Heart left ventricle (tissue), 16 donors: ENCODE measurements at regions not wholly inside any gene's neighbourhood (a gene's known extent, or its start where the extent isn't known, plus 50 kb on each side); places are given as distances from the start of the nearest gene placed in this dataset.
A peak's percentile ranks its signal among the peaks of the same experiment; 100 is the strongest.

Source experiments
- ATAC-seq, 4 donors: fragments of 200-7000 bp; cut with Tn5 transposase; one replicate each; pipeline ENCODE4 v1.9.1; 2020 to 2022; ENCODE audit warnings: moderate library complexity in 4 of 4, mild to moderate bottlenecking in 3 of 4, moderate number of reproducible peaks in 1 of 4
- DNase-seq, 5 donors: peaks; one replicate each; pipeline ENCODE4 v3.0.0-alpha.2; 2020
- H3K27ac ChIP-seq, 12 donors: fragments of 200-600 bp; sonication (generic) in 4 of 12; one replicate each; pipeline versions ENCODE4 v1.5.0 to v1.8.0; 2016 to 2022; ENCODE audit warnings: mild to moderate bottlenecking in 2 of 12
- H3K27me3 ChIP-seq, 9 donors: fragments of 200-600 bp; sonication (generic) in 2 of 9; one replicate each; pipeline versions ENCODE4 v1.5.1 to v1.8.0; 2016 to 2022; ENCODE audit warnings: mild to moderate bottlenecking in 3 of 9
- H3K36me3 ChIP-seq, 9 donors: fragments of 200-600 bp; sonication (generic) in 2 of 9; one replicate each; pipeline versions ENCODE4 v1.5.0 to v1.8.0; 2018 to 2022; ENCODE audit warnings: mild to moderate bottlenecking in 2 of 9
- H3K4me1 ChIP-seq, 12 donors: fragments of 200-600 bp; sonication (generic) in 4 of 12; one replicate each; pipeline versions ENCODE4 v1.5.0 to v1.8.0; 2016 to 2022; ENCODE audit warnings: mild to moderate bottlenecking in 3 of 12
- H3K4me3 ChIP-seq, 12 donors: fragments of 200-600 bp; sonication (generic) in 4 of 12; one replicate each; pipeline versions ENCODE4 v1.5.0 to v1.8.0; 2017 to 2022; ENCODE audit warnings: mild to moderate bottlenecking in 9 of 12, moderate library complexity in 4 of 12
- H3K9me3 ChIP-seq, 12 donors: fragments of 200-600 bp; sonication (generic) in 4 of 12; one replicate each; pipeline versions ENCODE4 v1.5.0 to v1.8.0; 2016 to 2022; ENCODE audit warnings: mild to moderate bottlenecking in 1 of 12
- POLR2A ChIP-seq, 2 donors: fragments of 450-650 bp; IDR thresholded peaks; one replicate each; pipeline ENCODE4 v1.6.1; 2017; ENCODE audit warnings: antibody characterized with exemption in 2 of 2, mild to moderate bottlenecking in 2 of 2, moderate library complexity in 2 of 2
- WGBS, 4 donors: extraction: QIAGEN DNeasy Blood & Tissue Kit in 2 of 4; methylation state at CpG; one replicate each; pipeline versions ENCODE4 v1.1.5 to v1.1.7; 2013 to 2018; 5-methylcytosine and 5-hydroxymethylcytosine counted together
- intact Hi-C, 10 donors: fragments of 100-400 bp; cut with DNase I; formaldehyde crosslinking; loops; one replicate each; pipeline versions ENCODE4 v1.11.1 to v1.14.2; 2022
- TF ChIP-seq, protein P1 (sequence below), 12 donors: fragments of 200-600 bp; sonication (generic) in 4 of 12; IDR thresholded peaks; one replicate each; pipeline versions ENCODE4 v1.5.0 to v1.8.0; 2018 to 2022; ENCODE audit warnings: antibody characterized with exemption in 12 of 12, mild to moderate bottlenecking in 5 of 12
- donor health status: ischemic (EF 13 %, LVEDD 7.1; RV severe dilation, severe dysfunction).
- donor health status: healthy with polysubstance abuse.
- donor health status: DM: no; HTN: yes; CAD: no.
- donor health status: DM: no; HTN: no; CAD: no.
- donor health status: ischemic (EF 25% LVEDD 6.9; RV normal size, moderate dysfunction).
- donor health status: ischemic (EF 25% LVEDD 5.7; RV mildly dilated, moderate dysfunction).
- donor health status: healthy.
- donor health status: DM: yes; HTN: yes; CAD: no.
- donor health status: ischemic (EF 35%, LVEDD 5.7; RV mildly dilated, moderate dysfunction).
- donor health status: nonischemic (EF 11% LVEDD 7.7; RV severe dilation, severe dysfunction).
- donor health status: DM: yes; HTN: yes; CAD: no.
- donor health status: PGD.
- donor health status: ischemic (EF 29% LVEDD 5.4; RV normal size, mild dysfunction).
- donor health status: nonischemic (EF 23%, LVEDD 6.1; RV moderate dilation, normal function).

DNA sequence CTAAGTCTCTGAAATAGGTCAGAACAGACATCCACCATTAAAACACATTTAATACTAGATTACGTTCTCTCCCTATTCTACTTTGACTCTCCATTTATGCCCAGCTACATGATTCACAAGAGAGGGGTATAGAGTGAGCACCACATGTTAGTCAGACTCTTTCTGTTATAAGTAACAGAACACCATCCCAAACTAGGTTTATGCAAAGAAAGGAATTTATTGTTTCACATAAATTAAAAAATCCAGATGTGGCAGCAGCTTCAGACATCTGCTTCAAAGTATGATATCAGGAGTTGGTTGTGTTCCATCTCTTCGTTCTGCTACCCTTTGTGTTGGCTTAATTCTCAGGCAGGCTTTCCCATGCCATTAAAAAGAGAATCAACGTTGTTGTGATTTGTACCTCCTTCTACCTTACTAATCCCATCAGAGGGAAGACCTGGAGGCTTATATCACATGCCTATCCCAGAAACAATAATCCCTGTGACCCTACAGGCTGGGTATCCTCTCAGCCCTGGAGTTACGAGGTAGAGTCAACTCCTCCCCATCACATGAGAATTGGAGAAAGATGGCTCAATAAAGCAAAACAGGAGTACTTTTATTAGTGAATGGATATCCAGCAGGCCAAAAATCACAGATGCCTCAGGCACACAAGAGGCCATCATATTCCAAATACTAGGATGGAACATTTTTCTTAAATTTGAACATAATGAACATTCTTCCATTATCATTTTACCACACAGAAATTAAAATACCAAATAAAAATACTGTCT is 163.2 kb downstream of the SLC7A11 start:
- no peaks in the 10 kb centered on the region for H3K9me3 ChIP-seq
- no peaks in the 10 kb centered on the region for H3K4me1 ChIP-seq
- DNase-seq: no peak
- TF ChIP-seq POLR2A (IDR thresholded peaks at IDR 0.05): no peak
- TF ChIP-seq, protein P1, sequence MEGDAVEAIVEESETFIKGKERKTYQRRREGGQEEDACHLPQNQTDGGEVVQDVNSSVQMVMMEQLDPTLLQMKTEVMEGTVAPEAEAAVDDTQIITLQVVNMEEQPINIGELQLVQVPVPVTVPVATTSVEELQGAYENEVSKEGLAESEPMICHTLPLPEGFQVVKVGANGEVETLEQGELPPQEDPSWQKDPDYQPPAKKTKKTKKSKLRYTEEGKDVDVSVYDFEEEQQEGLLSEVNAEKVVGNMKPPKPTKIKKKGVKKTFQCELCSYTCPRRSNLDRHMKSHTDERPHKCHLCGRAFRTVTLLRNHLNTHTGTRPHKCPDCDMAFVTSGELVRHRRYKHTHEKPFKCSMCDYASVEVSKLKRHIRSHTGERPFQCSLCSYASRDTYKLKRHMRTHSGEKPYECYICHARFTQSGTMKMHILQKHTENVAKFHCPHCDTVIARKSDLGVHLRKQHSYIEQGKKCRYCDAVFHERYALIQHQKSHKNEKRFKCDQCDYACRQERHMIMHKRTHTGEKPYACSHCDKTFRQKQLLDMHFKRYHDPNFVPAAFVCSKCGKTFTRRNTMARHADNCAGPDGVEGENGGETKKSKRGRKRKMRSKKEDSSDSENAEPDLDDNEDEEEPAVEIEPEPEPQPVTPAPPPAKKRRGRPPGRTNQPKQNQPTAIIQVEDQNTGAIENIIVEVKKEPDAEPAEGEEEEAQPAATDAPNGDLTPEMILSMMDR (IDR thresholded peaks at IDR 0.05): no peak
- H3K36me3 ChIP-seq: no peaks in the 10 kb centered on the region
- peak in 1 of 4 donors; percentile 22 for ATAC-seq
- intact Hi-C loops: no loop called here
- peak overlapping the region in 1 of 12 donors; percentile 41 for H3K27ac ChIP-seq
- H3K27me3 ChIP-seq: no peaks in the 10 kb centered on the region
- H3K4me3 ChIP-seq: no peak overlapping the region
- WGBS, 4 donors: 77 to 82% (median 79%) methylated on average over 4 of the region's 4 CpGs

DNA sequence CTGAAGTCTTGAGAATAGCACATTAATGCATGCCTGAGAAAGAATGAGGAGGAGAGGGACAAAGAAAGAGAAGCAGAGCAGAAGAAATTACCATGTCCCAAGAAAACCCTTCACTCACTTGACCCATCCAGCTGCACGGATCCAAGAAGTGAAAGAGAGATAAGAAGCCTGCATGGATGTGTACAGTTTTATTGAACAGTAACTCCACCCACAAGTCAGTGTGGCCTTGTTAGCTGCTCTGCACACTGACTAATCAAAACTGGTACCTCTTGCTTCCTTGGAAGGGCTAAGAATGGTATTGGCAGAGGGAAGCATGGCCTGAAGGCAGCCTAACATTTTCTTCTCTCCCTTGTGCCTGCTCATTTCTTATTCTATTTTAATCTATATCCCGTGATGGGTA is 163.9 kb downstream of the SLC7A11 start:
- H3K9me3 ChIP-seq: no peaks in the 10 kb centered on the region
- TF ChIP-seq POLR2A (IDR thresholded peaks at IDR 0.05): no peak
- TF ChIP-seq, protein P1 (IDR thresholded peaks at IDR 0.05): no peak
- H3K27me3 ChIP-seq: no peaks in the 10 kb centered on the region
- DNase-seq (no peak), ATAC-seq (no peak)
- peak overlapping the region in 1 of 12 donors; percentile 41 for H3K27ac ChIP-seq
- intact Hi-C loops: no loop called here
- H3K4me3 ChIP-seq: no peak overlapping the region
- H3K36me3 ChIP-seq: no peaks in the 10 kb centered on the region
- 55 to 71% (median 57%) methylated on average over 2 of the region's 2 CpGs for WGBS, 4 donors
- no peaks in the 10 kb centered on the region for H3K4me1 ChIP-seq

DNA sequence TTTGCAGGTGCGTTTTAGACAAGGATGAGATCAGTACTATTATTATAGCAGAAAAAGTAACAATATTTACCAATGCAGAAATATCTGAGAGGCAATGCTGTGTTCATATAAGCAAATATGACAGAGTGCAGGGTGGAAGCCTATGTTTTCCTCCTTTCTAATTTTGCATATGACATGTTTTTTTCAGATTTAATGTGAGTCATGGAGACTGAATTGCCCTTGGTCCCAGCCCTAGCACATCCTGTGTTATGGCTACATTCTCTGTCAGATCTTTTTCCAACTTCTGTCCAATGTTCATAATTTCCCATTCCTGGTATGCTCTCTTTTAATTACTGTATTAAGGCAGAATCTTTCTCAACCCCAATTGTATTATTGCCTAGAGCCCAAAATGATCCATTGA is 165.6 kb downstream of the SLC7A11 start:
- WGBS, 4 donors: 90 to 95% (median 93%) methylated on average over 1 of the region's 1 CpG
- TF ChIP-seq POLR2A (IDR thresholded peaks at IDR 0.05): no peak
- TF ChIP-seq, protein P1 (IDR thresholded peaks at IDR 0.05): no peak
- no peaks in the 10 kb centered on the region for H3K27me3 ChIP-seq
- DNase-seq: no peak
- no peak overlapping the region for H3K4me3 ChIP-seq
- no peak for ATAC-seq
- no peaks in the 10 kb centered on the region for H3K9me3 ChIP-seq
- H3K27ac ChIP-seq: no peak overlapping the region
- no peaks in the 10 kb centered on the region for H3K36me3 ChIP-seq
- H3K4me1 ChIP-seq: no peaks in the 10 kb centered on the region
- intact Hi-C loops: no loop called here

DNA sequence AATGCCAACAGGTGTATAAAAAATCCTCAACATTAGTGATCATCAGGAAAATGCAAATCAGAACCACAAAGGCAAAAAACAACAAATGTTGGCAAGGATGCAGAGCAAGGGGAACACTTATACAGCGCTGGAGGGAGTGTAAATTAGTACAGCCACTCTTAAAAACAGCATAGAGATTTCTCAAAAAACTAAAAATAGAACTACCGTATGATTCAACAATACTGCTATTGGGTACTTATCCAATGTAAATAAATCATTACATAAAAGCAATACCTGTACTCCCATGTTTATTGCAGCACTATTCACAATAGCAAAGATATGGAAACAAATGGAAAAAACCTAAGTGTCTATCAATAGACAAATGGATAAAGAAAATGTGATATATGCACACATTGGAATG is 171.3 kb downstream of the SLC7A11 start:
- H3K27me3 ChIP-seq: no peaks in the 10 kb centered on the region
- WGBS, 4 donors: 74 to 75% (median 75%) methylated on average over 2 of the region's 2 CpGs
- no peak overlapping the region for H3K4me3 ChIP-seq
- ATAC-seq: no peak
- H3K9me3 ChIP-seq: peaks cover 0 to 9% (median 0%) of the 10 kb centered on the region in 12 donors
- DNase-seq: no peak
- H3K36me3 ChIP-seq: no peaks in the 10 kb centered on the region
- no peak overlapping the region for H3K27ac ChIP-seq
- intact Hi-C loops: no loop called here
- TF ChIP-seq POLR2A (IDR thresholded peaks at IDR 0.05): no peak
- TF ChIP-seq, protein P1 (IDR thresholded peaks at IDR 0.05): no peak
- no peaks in the 10 kb centered on the region for H3K4me1 ChIP-seq
